IPS-NIHi7 (cell line): ENCODE measurements at regions not wholly inside any gene's neighbourhood (a gene's known extent, or its start where the extent isn't known, plus 50 kb on each side); places are given as distances from the start of the nearest gene placed in this dataset.

Source experiments
- DNase-seq: peaks from one replicate; pipeline ENCODE4 v3.0.0; 2012; ENCODE audit warnings: mixed read lengths; ENCODE audit errors: extremely low spot score

DNA sequence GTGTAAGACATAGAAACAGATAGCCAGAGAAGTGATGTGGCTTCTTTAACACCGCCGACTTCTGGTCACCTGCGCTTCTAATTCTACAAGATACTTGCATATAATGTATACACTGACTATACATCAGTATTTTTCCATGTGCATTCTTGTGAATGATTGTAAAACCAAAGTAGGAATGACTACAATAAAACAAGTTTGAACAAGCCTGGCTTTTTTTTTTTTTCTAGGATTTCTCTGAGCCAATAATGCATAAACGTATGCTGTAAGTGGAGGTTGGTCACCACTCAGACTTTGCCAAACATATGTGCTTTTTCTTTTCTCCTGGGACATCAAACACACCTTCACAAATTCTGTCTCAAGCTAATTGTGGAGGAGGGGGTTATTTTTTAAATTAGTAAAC is 237.8 kb upstream of the KIRREL3 start:
- DNase-seq: no peak

DNA sequence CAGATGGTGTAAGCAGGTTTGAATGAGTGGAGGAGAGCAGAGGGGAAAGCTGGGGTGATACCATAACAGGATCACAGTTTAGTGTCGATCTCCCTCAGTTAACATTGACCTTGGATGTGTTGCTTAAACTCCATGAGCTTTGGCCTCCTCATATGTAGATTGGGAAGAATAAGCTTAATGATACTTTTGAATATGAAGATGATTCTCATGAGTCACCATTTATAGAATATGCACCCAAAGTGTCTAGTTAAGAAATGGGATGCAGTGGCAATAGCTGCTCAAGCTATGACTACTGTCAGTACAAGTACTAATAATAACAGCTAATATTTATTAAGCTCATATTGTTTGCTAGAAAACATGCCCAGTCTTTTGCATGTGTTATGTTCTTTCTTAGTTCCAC is 236.2 kb upstream of the KIRREL3 start:
- no peak for DNase-seq

DNA sequence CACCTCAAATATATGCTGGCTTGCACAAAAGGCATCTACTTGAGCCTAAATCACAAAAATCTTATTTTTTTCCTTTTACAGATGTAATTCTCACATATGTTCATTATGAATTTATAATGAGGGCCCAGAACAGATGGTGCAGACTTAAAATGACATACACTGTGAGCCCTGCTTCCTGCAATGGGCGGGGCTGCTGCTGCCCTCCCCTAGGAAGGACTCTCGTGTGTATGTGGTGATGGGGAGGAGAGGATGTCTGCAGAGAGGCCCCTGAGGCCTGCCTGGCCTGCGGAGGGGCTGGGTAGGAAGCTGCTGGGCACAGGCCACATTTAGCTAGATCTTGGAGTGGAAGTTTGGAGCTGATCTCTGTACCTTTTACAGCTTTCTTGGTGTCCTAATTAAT is 233.4 kb upstream of the KIRREL3 start:
- DNase-seq: no peak

DNA sequence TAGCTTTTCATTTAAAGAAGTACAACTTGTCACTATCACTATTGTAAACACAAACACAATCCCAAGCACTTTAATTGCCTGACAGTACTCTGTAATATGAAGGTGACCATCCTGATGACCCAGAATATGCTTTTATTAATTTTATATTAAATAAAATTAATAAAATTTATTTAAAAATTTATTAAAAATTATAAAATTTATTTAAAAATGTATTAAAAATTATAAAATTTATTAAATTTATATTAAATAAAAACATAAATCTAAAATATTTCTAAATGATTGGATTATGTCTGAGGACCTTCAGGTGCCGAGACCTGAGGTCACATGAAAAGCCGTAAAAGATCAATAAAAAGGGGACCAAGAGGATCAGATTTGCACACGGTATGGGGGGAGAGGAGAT is 229.8 kb upstream of the KIRREL3 start:
- no peak for DNase-seq

DNA sequence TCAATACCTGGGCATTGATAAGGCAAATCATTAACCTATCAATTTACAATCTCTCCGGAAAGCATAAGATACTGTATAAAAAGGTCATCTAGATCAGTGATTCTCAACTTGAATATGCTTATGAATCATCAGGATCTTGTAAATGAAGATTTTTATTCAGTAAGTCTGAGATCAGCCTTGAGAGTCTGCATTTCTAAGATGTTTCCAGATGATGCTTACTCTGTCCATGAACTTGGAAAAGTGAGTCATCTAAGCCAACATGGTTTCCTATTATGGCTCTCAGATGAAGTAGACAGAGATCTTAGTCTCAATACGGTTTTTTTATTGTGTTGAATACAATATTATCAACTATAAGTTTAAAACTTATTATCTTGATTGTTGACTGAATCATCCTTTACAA is 226.4 kb upstream of the KIRREL3 start:
- no peak for DNase-seq

DNA sequence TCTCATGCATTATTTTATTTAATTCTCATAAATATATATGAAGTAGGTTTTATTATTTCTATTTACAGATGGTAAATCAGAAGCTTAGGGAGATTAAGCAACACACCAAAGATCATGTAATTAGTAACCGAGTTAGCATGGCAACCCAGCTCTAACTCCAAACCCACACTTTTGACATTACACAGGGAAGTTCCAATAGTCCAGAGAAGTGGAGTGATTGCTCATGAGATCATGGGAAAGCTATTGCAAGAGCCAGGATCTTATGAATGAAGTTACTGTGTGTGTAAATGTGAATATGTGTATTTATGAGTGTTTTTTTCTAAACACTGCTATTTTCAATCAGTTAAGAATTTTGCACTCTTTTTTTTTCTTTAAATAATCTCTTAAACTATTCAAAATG is 225.8 kb upstream of the KIRREL3 start:
- DNase-seq: no peak

DNA sequence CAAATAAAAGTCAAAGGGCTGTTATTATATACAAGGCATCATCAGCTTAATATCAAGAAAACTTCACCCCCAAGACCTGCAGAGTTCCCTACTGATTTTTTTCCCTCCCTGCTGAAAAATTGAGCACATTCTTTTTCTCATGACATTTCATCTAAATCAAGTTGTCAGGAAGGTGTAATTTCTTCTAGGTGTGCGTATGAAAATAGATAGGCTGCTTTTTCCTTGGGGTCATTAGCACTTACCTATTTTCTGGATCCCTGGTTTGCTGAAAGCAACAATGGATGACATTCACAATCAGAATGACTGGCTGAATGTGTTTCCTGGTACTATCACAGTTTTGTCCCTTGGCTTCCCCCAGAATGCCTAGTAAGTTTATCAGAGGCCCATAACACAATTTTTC is 225.0 kb upstream of the KIRREL3 start:
- DNase-seq: no peak

DNA sequence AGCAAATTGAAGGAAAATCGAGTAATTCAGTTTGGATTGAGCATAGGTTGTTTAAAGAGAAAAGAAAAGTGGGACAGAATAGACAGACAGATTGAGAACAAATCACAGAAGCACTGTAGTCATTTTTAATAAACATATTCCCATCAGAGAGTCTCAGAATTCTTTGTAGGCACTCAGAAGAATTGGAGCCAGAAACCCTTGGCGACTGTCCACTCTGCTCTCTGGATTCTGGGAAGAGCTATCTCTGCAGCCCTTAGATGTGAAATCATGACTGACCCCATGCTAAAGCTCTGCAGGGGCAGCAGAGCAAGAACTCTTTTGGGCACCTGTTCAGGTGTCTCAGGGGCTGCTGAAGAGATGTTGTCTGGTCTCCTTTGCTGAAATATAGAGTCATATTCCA is 223.7 kb upstream of the KIRREL3 start:
- no peak for DNase-seq

DNA sequence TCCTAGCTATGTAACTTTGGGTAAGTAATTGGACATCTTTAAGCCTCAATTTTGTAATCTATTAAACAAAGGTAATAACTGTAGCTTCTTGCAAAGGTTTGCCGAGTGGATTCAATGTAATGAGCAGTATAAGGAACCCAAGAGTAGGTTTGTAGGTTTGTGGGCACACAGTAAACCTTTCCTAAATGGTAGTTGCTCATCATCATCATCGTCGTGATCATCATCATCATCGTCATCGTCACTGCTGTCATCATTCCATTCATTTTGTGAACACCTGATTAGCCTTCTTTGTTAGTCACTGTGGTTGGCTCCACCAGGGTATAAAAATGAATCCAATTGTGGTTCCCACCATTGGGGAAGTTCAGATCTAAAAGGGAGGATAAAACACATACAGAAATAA is 223.1 kb upstream of the KIRREL3 start:
- DNase-seq: no peak

DNA sequence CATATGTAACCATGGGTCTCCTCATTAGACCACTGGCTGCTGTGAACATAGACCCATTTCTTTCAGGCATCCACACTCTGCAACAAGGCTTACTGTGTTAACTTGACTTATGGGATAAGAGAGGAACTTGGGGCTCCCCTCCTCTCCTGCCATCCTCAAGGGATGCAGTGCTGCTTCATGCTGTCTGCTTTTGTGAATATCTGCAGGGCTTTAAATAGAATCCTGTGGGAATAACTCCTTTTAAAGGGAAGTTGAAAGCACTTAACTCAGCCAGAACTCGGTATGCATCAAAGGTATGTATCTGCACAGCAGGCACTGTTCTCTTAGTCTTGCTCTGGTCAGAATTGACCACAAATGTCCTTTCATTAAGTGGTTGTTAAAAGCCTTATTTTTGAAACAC is 222.5 kb upstream of the KIRREL3 start:
- DNase-seq: no peak

DNA sequence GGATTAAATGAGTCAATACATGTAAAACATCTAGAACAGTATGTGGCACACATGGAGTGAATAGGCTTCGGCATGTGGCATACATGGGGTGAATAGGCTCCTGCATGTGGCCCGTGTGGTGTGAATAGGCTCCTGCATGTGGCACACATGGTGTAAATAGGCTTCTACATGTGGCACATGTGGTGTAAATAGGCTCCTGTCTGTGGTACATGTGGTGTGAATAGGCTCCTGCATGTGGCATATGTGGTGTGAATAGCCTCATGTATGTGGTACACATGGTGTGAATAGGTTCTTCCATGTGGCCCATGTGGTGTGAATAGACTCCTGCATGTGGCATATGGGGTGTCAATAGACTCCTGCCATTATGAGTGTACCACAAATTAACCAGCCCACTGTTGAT is 219.1 kb upstream of the KIRREL3 start:
- DNase-seq: no peak

DNA sequence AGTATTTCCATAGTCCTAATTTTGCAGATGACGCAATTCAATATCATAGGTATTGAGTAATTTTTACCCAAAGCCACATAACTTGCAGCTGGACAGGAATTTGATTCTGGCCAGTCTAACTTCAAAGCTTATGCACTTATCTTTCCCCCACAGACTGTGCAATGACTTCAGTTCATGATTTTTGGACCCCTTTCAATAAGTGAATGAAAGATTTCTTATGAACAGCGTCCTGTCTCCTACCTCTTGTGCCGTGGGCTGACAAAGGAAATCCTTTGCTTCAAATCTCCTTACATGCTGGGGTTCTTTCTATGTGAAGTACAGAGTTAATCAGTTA is 217.7 kb upstream of the KIRREL3 start:
- no peak for DNase-seq

DNA sequence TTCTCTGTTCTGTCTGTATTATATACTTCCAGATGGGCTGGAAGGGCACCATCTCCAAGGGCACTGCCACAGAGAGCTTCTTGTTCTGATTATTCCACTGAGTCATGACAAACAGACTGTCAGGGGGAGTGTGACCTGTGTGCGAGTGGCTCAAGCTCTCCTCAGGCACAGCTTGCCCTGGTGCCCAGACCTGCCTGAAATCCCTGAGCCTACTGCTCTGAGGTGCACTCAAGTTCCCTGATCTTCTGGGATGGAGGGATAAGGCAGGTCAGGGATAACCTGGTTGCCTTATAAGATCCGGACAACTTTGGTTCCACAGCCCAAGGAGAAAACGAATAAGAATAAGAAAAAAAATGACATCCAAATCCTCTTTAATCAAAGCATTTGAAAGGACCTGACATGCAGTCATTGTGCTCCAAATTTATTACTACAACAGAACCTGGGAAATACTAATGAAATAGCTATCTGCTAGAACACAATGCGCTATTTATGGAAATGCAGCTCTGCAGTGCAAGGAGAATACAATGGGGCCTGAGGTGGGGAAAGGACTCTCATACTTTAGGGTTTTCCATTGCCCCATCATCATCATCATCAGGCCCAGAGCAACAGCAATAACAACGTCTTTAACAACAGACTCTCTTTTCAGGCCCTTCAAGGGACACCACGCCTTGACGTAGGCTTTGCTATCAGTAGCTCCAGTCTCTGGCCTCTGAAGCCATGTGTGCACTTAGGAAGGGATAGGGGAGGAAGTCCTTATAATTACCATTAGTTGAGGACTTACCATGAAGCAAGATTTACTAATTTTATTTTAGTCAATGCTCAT is 217.1 kb upstream of the KIRREL3 start:
- DNase-seq: no peak

DNA sequence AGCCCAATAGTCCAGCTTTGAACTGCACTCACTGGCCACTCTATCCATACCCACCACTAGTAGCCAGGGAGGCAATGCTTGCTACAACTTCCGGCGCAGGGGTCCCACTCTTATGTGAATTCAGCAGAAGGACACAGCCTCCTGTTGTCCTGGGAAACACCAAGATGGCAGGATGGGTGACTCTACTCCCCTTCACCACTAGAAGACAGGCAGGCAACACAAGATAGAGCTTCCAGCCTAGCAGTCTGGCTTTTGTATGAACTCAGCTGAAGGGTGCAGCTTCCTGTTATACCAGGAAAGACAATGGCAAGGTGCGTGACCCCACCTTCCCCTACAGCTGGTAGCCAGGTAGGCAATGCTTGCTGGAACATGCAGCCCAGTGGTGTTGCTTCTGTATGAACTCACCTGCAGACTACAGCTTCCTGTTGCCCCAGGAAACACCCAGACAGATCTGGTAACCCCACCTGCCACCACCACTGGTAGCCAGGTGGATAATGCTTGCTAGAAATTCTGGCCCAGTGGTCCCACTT is 205.2 kb upstream of the KIRREL3 start:
- no peak for DNase-seq

DNA sequence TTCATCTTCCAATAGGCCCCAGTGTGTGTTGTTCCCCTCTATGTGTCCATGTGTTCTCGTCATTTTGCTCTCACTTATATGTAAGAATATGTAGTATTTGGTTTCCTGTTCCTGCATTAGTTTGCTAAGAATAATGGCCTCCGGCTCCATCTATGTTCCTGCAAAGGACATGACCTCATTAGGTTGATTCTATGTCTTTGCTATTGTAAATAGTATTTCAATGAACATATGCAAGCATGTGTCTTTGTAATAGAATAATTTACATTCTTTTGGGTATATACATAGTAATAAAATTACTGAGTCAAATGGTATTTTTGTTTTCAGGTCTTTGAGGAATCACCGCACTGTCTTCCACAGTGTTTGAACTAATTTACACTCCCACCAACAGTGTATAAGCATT is 202.9 kb upstream of the KIRREL3 start:
- DNase-seq: no peak

DNA sequence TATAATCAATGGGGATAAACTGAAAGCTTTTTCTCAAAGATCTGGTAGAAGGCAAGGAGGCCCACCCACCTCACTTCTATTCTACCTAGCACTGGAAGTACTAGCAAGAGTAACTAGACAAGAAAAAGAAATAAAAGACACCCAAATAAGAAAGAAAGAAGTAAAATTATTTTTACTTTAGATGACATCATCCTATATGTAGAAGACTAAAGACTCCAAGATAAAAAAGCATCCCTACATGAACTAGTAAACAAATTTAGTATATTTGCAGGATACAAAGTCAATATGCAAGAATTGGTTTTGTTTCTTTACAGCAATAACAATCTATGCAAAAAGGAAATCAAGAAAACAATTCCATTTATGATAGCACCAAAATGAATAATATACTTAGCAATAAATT is 201.5 kb upstream of the KIRREL3 start:
- no peak for DNase-seq

DNA sequence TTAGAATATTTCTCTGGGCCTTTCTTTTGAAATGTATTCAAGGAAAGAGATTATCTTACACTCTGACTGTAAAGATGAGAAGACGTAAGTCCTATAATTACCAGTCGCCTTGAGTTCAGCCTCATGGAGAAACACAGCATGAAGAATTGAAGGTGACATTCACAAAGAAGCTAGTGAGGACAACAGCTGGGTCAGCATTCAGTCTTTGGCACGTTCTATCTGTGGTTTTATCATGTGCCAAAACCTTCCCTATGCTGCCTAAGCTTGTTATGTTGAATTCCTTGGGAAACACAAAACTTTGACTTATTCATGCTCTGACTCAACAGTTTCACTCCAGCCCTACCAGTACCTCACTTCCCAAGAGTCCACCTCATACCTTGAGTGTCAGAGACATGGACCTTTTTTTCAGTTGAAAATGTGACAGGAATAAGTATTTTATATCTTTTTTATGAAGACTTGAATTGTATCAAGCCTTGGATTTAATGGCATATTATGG is 198.8 kb upstream of the KIRREL3 start:
- DNase-seq: no peak

DNA sequence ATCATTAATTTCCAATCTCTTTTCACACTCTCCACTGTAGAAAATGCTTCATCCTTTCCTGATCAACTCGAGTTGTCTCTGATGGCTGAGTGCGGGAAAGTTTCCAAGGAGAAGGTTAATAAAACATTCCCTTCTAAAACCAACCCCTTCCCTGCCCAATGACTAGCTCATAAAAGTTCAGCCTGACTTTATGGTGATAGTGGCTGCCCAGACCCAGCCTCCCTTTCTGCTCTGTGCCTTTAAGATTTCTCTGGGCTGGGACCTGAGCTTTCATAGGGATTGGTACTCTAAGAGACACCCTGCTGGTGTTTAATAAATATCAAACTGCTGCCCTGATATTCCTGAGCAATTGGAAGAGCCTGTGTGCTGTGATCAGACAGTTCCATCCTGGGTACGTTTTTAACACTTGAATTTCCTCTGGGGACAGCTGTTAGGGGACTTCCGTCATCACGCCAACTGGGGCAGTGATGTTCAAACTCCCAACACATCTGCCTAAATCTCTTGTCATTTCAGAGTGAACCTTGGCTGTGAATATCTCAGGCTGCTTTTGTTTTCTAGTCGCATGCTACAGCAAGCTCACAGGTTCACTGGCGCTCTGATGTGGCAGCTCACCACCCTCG is 195.0 kb upstream of the KIRREL3 start:
- DNase-seq: no peak

DNA sequence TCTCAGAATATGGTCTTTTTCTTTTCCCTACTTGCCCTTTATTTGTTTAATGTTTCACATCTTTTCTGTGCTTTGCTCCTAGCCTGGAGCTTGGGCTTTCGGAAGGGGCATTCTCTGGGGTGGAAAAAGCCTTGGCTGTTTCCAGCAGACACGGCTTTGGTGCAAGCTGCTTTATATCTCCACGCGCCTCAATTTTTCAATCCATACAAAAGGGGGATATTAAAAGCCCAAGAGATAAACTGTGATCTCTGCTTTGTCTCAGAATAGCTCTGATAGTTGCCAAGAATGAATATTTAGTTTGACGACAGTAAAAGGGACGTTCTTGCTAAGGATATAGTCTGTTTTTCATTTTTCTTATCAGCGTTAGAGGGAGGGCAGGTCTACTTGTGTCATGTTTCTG is 194.0 kb upstream of the KIRREL3 start:
- no peak for DNase-seq

DNA sequence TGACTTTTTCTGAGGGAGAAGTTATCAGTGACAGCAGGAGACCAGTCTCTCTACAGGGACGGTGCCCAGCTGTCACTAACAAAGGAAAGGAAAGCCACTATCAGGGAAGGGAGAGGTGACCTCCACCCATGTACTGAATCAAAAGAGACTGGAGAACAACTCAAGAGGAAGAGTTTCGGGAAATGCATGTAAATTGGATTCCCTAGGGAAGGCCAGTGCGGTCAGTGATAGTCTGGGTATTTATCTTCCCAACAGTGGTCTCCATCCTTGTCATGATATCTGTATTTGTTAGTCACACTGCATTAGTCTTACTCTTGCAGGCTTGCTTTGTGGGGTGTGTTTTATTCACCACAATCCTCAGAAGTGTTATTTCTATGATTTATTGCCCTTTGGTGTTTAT is 193.4 kb upstream of the KIRREL3 start:
- no peak for DNase-seq

DNA sequence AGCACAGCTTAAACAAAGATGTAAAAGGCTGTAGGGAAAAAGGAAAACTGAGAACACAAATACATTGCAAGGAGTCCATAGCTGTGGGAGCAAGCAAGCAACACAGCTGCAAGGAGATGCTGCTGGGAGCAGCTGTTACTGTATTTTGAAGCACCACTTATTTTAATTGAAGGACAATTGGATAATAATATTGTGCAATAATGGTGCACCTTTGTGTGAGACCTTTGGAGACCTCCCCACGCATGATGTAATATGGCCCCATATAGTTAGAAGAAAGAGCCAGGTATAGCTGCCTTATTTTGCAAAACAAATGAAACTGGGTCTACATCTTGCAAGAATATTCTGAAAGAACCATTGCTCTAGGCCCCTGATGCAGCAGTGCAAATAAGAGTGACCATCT is 191.1 kb upstream of the KIRREL3 start:
- DNase-seq: no peak

DNA sequence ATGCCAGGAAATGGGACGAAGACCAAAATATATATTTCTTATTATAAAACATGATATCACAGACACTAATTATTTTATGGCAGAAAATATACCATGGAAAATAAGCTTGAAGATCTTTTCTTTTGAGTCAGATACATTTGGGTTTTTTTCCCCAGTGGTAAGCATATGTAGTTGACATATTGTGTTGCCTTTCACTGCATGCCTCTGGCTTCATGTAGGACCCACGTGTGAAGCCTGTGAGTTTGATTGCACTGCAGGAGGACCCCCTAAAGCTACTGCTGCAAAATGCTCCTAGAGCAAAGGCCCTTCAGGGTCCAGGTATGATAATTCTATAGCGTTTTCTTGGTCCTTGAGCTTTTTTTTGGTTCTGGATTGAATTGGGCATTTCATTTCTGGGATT is 190.7 kb upstream of the KIRREL3 start:
- DNase-seq: no peak

DNA sequence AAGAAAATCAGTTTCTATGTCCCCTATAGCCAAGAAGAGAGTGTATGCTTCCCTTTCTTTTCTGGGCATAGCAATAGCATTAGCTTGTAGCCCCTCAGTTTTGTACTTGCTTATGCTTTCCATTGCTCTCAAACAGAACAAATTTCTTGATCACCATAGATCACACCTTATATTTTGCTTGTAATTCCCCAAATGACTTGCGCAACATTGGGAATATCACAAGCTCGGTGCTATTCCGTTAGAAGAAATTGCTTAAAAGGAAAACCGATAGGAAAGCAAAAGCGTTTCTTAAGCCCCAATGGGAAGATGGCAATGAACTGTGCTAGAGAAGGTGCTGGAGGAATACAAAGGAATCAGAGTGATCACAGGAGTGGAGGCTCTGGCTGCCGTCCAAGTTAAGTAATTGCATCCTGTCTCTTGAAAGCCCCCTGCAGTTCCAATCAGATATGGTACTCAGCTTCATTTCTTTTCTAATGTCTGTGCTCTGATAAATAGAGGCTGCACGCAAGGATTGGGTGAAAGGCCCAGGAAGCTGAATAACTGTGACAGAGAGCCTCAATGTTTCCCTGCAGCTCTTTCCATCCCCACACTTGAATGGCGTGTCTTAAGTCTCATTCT is 182.1 kb upstream of the KIRREL3 start:
- no peak for DNase-seq
